ENCODE measurements at regions not wholly inside any gene's neighbourhood (a gene's known extent, or its start where the extent isn't known, plus 50 kb on each side); places are given as distances from the start of the nearest gene placed in this dataset.

- H3K27ac Mint-ChIP-seq: no peak overlapping the region
- peaks cover 43% of the 10 kb centered on the region for H3K9me3 Mint-ChIP-seq
These were observed 221.0 kb upstream of the MTPN start for GRCh38 chr7:136198168-136198567.

GRCh38 chr7:136194878-136195277 lies 217.7 kb upstream of the MTPN start:
- no peaks in the 10 kb centered on the region for H3K27me3 Mint-ChIP-seq (ENCODE audit: low read depth)
- TF ChIP-seq CTCF (IDR thresholded peaks at IDR 0.05; ENCODE audit: unreplicated experiment in 3 of 3): no peak

More at GRCh38 chr7:136198168-136198567, 221.0 kb upstream of the MTPN start:
- no peaks in the 10 kb centered on the region for H3K27me3 Mint-ChIP-seq (ENCODE audit: low read depth)
- H3K4me1 Mint-ChIP-seq: no peaks in the 10 kb centered on the region
- H3K36me3 Mint-ChIP-seq (ENCODE audit: low read depth): no peaks in the 10 kb centered on the region
- TF ChIP-seq CTCF (IDR thresholded peaks at IDR 0.05; ENCODE audit: unreplicated experiment in 3 of 3): no peak
- H3K4me3 Mint-ChIP-seq: no peak overlapping the region

GRCh38 chr7:136193940-136194339 lies 216.8 kb upstream of the MTPN start:
- H3K9me3 Mint-ChIP-seq: peaks cover 37% of the 10 kb centered on the region
- H3K4me3 Mint-ChIP-seq: no peak overlapping the region
- H3K27ac Mint-ChIP-seq: no peak overlapping the region
- no peaks in the 10 kb centered on the region for H3K4me1 Mint-ChIP-seq
- no peaks in the 10 kb centered on the region for H3K27me3 Mint-ChIP-seq (ENCODE audit: low read depth)
- TF ChIP-seq CTCF (IDR thresholded peaks at IDR 0.05; ENCODE audit: unreplicated experiment in 3 of 3): no peak
- H3K36me3 Mint-ChIP-seq (ENCODE audit: low read depth): no peaks in the 10 kb centered on the region

More at GRCh38 chr7:136194878-136195277, 217.7 kb upstream of the MTPN start:
- Mint-ChIP-seq H3K9me3 (peaks cover 41% of the 10 kb centered on the region), H3K4me3 (no peak overlapping the region), H3K27ac (no peak overlapping the region), H3K36me3 (ENCODE audit: low read depth) (no peaks in the 10 kb centered on the region), H3K4me1 (no peaks in the 10 kb centered on the region)

- H3K36me3 Mint-ChIP-seq (ENCODE audit: low read depth): no peaks in the 10 kb centered on the region
- no peaks in the 10 kb centered on the region for H3K27me3 Mint-ChIP-seq (ENCODE audit: low read depth)
- H3K27ac Mint-ChIP-seq: no peak overlapping the region
- H3K4me1 Mint-ChIP-seq: no peaks in the 10 kb centered on the region
- TF ChIP-seq CTCF (IDR thresholded peaks at IDR 0.05; ENCODE audit: unreplicated experiment in 3 of 3): no peak
- no peak overlapping the region for H3K4me3 Mint-ChIP-seq
- peaks cover 6% of the 10 kb centered on the region for H3K9me3 Mint-ChIP-seq
These were observed 212.4 kb upstream of the MTPN start for GRCh38 chr7:136189506-136189998.

- H3K4me3 Mint-ChIP-seq: no peak overlapping the region
- TF ChIP-seq CTCF (IDR thresholded peaks at IDR 0.05; ENCODE audit: unreplicated experiment in 3 of 3): no peak
- H3K36me3 Mint-ChIP-seq (ENCODE audit: low read depth): no peaks in the 10 kb centered on the region
- H3K27ac Mint-ChIP-seq: no peak overlapping the region
- no peaks in the 10 kb centered on the region for H3K9me3 Mint-ChIP-seq
- H3K4me1 Mint-ChIP-seq: no peaks in the 10 kb centered on the region
- H3K27me3 Mint-ChIP-seq (ENCODE audit: low read depth): no peaks in the 10 kb centered on the region
These were observed 209.1 kb upstream of the MTPN start for GRCh38 chr7:136186281-136186680.

GRCh38 chr7:136184719-136185118 lies 207.6 kb upstream of the MTPN start:
- no peak overlapping the region for H3K27ac Mint-ChIP-seq
- no peaks in the 10 kb centered on the region for H3K27me3 Mint-ChIP-seq (ENCODE audit: low read depth)
- no peak overlapping the region for H3K4me3 Mint-ChIP-seq
- H3K4me1 Mint-ChIP-seq: no peaks in the 10 kb centered on the region
- no peaks in the 10 kb centered on the region for H3K9me3 Mint-ChIP-seq
- no peaks in the 10 kb centered on the region for H3K36me3 Mint-ChIP-seq (ENCODE audit: low read depth)
- no peak for TF ChIP-seq CTCF (IDR thresholded peaks at IDR 0.05; ENCODE audit: unreplicated experiment in 3 of 3)

Measured in nephron (organoid).